ENCODE measurements at regions not wholly inside any gene's neighbourhood (a gene's known extent, or its start where the extent isn't known, plus 50 kb on each side); places are given as distances from the start of the nearest gene placed in this dataset.

DNA sequence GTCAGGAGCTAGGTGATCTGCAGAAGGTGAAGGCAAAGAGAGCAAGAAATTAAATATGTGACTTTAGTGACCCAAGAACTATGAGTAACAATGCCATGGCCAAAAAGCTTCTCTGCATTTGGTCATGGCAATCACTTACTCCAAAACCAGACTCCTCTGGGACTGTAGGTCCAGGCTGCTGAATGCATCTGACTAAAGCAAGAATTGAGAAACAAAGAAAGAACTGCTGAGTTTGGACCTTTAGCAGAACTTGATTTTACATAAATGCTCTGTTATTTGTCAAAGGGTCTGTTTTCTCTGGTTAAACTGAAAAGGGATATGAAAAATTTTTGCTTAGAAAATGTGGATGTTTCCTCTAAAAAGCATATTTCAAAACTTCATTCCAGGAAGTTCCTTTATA lies 1102.2 kb downstream of the IGSF11 start:
- TF ChIP-seq, protein P1, sequence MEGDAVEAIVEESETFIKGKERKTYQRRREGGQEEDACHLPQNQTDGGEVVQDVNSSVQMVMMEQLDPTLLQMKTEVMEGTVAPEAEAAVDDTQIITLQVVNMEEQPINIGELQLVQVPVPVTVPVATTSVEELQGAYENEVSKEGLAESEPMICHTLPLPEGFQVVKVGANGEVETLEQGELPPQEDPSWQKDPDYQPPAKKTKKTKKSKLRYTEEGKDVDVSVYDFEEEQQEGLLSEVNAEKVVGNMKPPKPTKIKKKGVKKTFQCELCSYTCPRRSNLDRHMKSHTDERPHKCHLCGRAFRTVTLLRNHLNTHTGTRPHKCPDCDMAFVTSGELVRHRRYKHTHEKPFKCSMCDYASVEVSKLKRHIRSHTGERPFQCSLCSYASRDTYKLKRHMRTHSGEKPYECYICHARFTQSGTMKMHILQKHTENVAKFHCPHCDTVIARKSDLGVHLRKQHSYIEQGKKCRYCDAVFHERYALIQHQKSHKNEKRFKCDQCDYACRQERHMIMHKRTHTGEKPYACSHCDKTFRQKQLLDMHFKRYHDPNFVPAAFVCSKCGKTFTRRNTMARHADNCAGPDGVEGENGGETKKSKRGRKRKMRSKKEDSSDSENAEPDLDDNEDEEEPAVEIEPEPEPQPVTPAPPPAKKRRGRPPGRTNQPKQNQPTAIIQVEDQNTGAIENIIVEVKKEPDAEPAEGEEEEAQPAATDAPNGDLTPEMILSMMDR (IDR thresholded peaks at IDR 0.05), result no peak
- Histone ChIP-seq H3K4me3 (no peak overlapping the region), H3K27ac (no peak overlapping the region)
- DNase-seq (ENCODE audit: low spot score), result no peak

DNA sequence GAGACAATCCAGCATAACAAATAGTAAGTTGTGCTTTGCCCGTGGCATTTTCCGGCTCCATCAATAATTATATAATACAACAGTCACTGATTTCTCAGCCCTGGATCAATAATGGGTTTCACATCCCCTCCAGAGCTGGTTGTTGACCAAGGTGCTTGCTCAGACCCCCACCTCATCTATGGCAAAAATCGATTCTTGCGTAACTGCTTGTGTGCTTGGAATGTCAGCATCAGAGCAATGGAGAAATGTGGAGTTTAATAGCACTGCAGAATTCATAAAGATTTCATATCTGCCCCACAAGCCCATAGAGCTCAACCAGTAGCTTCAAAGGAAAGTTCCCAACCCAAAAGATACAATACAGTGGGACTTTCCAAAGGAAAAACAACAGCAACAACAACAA lies 1098.5 kb downstream of the IGSF11 start:
- TF ChIP-seq, protein P1 (IDR thresholded peaks at IDR 0.05), result no peak
- H3K4me3 ChIP-seq, result no peak overlapping the region
- DNase-seq (ENCODE audit: low spot score), result no peak
- no peak overlapping the region for H3K27ac ChIP-seq

DNA sequence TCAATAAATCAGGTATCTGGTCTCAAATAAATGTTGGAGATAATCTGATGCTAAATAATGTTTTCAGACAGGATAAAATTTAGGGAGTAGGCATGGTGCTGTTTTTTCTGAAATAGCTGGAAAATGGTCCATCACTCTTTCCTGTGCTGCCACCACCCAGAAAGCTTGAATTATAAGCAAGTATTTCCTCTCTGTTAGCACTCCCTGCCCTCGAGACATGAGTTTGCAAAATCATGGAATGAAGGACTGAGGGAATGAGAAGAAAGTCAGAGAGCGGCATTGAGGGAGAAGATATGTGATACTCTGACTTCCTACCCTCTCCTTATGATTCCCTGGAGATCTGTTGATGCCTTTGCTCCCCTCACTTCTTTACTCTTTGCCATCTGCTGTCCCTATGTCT lies 1095.7 kb downstream of the IGSF11 start:
- no peak for DNase-seq (ENCODE audit: low spot score)

DNA sequence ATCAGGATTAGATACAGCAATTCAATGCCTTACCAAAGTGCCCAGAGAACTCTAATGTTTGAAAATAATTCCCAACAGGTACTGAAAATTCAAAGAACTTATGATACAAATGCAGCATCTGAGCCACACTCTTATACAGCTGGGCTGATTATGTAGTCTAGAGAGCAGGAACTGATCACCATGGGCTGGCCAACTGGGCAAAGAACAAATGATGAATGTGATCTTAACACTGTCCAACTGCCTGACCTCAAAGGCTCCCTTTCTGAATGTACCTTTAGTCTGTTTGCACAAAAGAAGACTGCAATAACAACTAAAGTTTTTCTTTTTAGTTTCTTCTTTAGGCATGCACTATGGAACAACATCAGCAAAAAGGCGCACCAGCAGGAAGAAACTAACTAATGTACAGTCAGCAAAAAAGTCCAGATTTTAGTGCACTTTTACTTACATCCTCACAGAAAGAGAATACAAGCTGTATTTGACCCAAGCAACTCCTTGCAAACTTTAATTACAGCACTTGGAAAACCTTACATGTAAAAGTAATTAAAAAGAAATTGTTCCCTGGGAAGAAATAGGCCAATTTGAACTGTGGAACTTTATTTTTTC lies 1095.1 kb downstream of the IGSF11 start:
- no peak for DNase-seq (ENCODE audit: low spot score)
- TF ChIP-seq, protein P1 (IDR thresholded peaks at IDR 0.05), result no peak
- H3K4me3 ChIP-seq, result no peak overlapping the region
- no peak overlapping the region for H3K27ac ChIP-seq

More for the DNA sequence above, 1095.7 kb downstream of the IGSF11 start:
- Histone ChIP-seq H3K27ac (no peak overlapping the region), H3K4me3 (no peak overlapping the region)
- TF ChIP-seq, protein P1 (IDR thresholded peaks at IDR 0.05), result no peak

DNA sequence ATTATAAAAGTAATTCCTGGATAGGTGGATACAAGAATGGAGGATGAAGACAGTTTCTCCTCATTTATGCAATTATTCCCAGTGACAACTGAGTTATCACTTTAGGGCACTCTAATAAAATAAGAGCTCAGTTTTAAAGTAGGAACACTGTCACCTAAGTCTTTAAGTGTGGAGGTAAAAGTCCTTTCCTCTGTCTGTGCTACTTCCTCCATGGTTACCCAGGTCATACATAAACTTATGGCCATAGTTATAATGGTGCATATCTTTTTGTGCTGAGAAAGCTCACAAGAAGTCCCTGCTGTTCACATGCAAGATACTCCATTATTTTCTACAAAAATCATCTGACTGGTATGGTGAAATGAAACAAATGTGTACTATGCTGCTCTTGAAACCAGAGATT lies 1093.6 kb downstream of the IGSF11 start:
- no peak for DNase-seq (ENCODE audit: low spot score)
- TF ChIP-seq, protein P1 (IDR thresholded peaks at IDR 0.05), result no peak
- no peak overlapping the region for H3K4me3 ChIP-seq
- H3K27ac ChIP-seq, result no peak overlapping the region

DNA sequence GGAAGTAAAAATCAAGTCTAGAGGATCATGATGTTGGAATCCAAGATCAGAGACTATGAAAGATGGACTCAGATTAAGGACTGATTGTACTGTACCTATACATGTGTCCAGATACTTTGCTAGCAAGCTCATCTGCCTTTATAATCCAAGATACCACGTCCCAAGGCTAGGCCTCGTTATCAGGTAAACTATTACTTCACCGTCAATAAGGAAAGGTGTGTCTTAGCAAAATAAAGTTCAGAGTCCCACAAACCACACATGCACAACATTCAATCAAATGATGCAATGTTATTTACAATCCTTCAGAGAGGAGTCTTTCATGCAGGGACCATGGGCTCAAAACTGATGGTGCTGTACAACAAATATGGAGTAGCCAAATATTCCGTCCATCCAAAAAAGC lies 1092.9 kb downstream of the IGSF11 start:
- no peak overlapping the region for H3K4me3 ChIP-seq
- DNase-seq (ENCODE audit: low spot score), result no peak
- no peak overlapping the region for H3K27ac ChIP-seq
- TF ChIP-seq, protein P1 (IDR thresholded peaks at IDR 0.05), result no peak

DNA sequence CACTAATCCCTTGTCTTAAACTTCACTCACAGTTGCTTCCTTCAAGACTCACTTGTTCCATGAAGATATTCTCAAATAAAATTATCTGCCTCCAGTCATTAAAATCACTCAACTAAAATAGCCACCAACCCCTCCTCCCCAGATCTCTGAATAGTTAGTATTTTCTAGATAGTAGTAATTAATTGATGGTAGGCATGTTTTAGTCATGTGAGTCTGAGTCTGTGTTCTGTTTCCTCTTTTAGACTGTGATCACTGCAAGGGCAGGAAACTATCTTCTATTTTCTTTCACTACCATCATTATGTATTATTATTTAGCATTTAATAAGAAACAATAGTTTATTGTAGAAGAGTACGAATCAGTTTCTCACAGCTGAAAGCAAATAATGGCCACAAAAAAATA lies 1080.5 kb downstream of the IGSF11 start:
- no peak overlapping the region for H3K27ac ChIP-seq
- DNase-seq (ENCODE audit: low spot score), result no peak
- TF ChIP-seq, protein P1 (IDR thresholded peaks at IDR 0.05), result no peak
- H3K4me3 ChIP-seq, result no peak overlapping the region

All from coronary artery (tissue), 2 donors.